ENCODE measurements at regions not wholly inside any gene's neighbourhood (a gene's known extent, or its start where the extent isn't known, plus 50 kb on each side); places are given as distances from the start of the nearest gene placed in this dataset.

- TF ChIP-seq GATA3 (IDR thresholded peaks at IDR 0.05; ENCODE audit: low read depth, low read length) (no peak), GATA2 (IDR thresholded peaks at IDR 0.05; ENCODE audit: low read depth, low read length) (no peak)
Measured at GRCh38 chr3:82796765-82797164, 1035.3 kb upstream of the GBE1 start.
